Peyer's patch (tissue), 4 donors: ENCODE measurements at regions not wholly inside any gene's neighbourhood (a gene's known extent, or its start where the extent isn't known, plus 50 kb on each side); places are given as distances from the start of the nearest gene placed in this dataset.

Source experiments
- CTCF ChIP-seq, 6 experiments: fragments of 450-650 bp in 4 of 6; fragments of 200-600 bp in 2 of 6; sonication (generic) in 1 of 6; IDR thresholded peaks; one replicate each; pipeline ENCODE4 v1.5.1; 2017 to 2019; ENCODE audit warnings: antibody characterized with exemption in 6 of 6, mild to moderate bottlenecking in 3 of 6, moderate library complexity in 1 of 6
- POLR2A ChIP-seq, 2 donors: fragments of 450-650 bp; IDR thresholded peaks; one replicate each; pipeline ENCODE4 v1.5.1; 2017; ENCODE audit warnings: antibody characterized with exemption in 2 of 2, mild to moderate bottlenecking in 2 of 2, moderate library complexity in 2 of 2

GRCh38 chr13:27334774-27335435 lies 64.3 kb downstream of the RASL11A start:
- no peak for TF ChIP-seq CTCF (IDR thresholded peaks at IDR 0.05)
- no peak for TF ChIP-seq POLR2A (IDR thresholded peaks at IDR 0.05)
